COLO829 (cell line): ENCODE measurements at regions not wholly inside any gene's neighbourhood (a gene's known extent, or its start where the extent isn't known, plus 50 kb on each side); places are given as distances from the start of the nearest gene placed in this dataset.
A peak's percentile ranks its signal among the peaks of the same experiment; 100 is the strongest.

Experiments used
- DNase-seq: peaks from one replicate; pipeline ENCODE4 v3.0.0; 2012; ENCODE audit warnings: low spot score

GRCh38 chr6:3526962-3527650 is 70.3 kb upstream of the SLC22A23 start:
- no peak for DNase-seq

- DNase-seq, result no peak
Measured at GRCh38 chr6:3525915-3526314, 69.1 kb upstream of the SLC22A23 start.

DNA sequence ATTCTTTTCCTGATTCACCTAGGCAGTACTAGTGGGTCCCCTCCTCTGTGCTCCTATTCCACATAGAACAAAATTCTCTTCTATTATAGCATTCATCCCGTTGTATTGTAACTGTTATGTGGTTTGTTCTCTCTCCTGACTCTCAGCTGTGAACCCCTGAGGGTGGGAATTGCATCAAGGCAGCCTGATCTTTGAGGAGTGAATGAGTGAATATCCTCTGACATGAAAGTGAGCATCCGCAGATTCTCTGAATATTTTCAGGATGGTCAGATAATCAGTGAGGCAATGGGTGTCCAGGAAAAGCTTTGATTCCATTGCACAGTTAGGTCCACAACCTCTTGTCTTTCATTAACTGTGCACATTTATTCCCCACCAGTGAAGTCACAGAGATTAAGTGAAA is 67.6 kb upstream of the SLC22A23 start:
- DNase-seq, result no peak

- no peak for DNase-seq
Measured at GRCh38 chr6:3523966-3524365, 67.1 kb upstream of the SLC22A23 start.

GRCh38 chr6:3523271-3523670 is 66.4 kb upstream of the SLC22A23 start:
- no peak for DNase-seq

DNA sequence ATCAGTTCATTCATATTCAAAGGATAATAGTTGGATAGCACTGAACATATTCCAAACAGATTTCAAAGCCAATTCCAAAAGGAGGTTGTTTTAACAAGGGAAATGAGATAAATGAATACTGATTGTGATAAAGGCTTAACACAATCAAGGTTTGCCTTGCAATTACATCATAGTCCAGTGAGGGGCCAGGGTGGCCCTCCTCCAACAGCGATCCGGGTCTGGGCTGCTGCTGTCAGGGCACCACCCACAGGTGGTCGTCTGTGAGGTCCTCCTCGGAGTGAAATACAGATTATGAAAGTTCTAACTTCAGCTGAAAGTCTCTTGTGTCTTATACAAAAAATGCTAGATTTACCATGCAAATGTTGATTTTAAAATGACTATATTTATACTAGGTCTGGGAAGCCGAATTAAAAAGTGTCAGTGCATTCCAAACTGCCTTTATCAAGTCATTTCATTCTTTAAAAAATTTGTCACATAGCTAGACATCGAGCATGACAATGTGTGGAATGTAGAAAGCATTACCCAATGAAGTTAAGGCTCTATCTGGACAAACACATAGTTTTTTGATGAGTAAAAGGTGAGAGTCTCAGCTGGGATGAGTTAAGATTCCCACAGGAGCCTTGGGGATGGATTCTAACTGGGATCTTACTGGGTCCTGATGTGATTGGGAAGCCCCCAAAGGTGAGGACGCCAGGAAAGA is 65.9 kb upstream of the SLC22A23 start:
- no peak for DNase-seq

DNA sequence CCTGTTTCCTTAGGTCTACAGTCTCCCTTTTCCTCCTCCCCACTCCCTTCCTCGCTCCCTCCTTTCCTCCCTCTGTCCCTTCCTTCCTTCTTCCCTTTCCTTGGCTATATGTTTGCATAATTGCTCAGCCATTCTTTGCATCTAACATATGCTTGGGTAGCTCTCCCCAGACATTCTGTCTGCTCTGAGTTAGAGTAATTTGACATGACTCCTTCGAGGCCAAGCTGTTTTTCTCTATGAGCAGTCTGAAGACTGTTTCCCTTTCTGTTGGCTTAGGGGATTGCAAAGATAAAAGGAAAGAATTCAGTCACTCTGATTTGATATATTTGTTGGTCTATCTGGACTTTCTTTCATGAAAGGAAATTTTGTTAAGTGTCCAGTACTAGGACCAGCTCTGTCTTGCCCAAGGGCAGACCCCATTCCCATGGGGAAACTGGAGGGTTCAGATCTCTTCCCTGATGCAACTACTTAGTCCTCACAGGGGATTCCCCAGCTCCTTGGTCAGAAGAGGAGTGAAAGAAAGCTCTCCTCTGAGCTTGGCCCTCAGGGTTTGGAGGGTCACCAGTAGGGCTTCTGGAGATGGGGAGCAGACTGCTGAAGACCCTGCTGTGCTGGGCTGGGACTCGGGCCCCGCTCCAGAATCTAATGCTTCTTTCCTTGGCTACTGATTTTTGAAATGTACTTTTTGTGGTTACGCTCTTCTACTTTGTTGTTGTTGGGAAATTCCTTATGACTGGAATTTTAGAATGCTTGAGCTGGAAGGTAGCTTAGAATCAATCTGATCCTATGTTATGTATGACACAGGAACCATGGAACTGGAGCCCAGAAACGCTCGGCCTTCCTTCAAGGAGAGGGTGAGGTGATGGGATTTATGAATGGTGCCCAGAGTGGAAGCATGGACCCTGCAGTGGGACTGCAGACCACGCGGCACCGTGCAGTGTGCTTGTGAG is 63.7 kb upstream of the SLC22A23 start:
- DNase-seq, result peak; percentile 66

GRCh38 chr6:3518356-3519190 is 61.7 kb upstream of the SLC22A23 start:
- DNase-seq, result no peak

- DNase-seq, result no peak
Measured at GRCh38 chr6:3517350-3517749, 60.5 kb upstream of the SLC22A23 start.

DNA sequence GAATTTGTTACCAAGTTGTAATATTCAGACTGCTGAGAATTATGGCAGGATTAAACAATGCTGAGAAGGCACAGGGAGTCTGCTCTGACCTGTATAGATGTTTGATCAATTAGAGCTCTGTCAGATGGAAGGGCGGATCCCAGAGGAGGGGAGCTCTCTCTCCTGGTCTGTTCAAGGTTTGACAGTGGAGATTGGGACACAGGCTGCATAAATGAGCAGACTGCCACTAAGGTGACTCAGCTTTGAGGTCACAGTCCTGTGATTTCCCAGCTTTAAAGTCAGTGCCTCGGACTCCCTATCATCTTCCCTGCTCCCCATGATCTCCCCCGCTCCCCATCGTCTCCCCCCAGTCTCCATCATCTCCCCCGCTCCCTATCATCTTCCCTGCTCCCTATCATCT is 59.2 kb upstream of the SLC22A23 start:
- no peak for DNase-seq

DNA sequence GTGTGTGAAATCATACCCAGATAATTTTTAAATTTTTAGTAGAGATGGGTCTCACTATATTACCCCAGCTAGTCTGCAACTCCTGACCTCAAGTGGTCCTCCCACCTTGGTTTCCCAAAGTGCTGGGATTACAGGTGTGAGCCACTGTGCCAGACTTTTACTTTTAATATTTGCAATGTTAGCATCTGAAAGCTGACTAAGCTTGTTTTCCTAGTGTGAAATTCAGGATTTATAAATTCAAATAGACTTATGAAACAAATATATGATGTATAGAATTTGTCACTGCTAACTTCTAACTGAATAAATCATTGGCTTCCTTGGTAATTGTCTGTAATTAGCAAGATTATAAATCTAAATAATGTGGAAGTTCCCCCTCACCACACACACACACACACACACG is 58.8 kb upstream of the SLC22A23 start:
- DNase-seq, result no peak

DNA sequence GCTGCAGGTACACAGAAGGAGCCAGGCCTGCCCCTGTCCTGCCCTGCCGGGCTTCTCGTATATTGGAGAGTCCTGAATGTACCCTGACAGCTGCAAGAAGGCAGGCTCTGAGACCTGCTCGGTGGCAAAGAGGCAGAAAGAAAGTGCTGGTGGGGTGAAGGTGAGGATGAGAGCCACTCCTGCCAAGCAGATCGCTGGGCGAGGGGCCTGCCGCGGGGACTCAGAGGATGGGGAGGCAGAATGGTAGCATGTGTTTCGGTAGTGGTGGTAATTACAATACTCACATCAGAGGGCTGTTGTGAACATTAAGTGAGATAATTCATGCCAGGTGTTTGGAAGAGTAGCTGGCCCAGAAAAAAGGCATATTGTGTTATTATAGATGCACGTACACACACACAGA is 56.6 kb upstream of the SLC22A23 start:
- no peak for DNase-seq

GRCh38 chr6:3512832-3513231 is 56.0 kb upstream of the SLC22A23 start:
- no peak for DNase-seq

GRCh38 chr6:3510617-3511016 is 53.8 kb upstream of the SLC22A23 start:
- no peak for DNase-seq

- DNase-seq, result no peak
Measured at GRCh38 chr6:3510178-3510577, 53.3 kb upstream of the SLC22A23 start.

DNA sequence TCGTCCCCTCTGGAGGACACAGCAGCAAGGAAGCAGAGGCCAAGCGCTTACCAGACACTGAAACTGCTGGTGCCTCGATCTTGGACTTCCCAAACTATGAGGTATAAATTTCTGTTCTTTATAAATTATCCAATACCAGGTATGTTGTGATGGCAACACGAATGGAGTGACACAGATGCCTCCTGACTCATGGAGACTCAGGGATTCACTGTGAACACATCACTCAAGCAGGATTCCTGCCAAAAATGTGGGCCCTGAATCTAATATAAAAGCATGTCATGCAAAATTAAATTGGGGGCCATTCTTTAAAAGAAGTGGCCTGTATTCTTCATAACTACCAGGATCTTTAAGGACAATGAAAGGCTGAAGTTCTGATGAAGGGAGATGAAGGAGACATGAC is 52.5 kb upstream of the SLC22A23 start:
- DNase-seq, result no peak

DNA sequence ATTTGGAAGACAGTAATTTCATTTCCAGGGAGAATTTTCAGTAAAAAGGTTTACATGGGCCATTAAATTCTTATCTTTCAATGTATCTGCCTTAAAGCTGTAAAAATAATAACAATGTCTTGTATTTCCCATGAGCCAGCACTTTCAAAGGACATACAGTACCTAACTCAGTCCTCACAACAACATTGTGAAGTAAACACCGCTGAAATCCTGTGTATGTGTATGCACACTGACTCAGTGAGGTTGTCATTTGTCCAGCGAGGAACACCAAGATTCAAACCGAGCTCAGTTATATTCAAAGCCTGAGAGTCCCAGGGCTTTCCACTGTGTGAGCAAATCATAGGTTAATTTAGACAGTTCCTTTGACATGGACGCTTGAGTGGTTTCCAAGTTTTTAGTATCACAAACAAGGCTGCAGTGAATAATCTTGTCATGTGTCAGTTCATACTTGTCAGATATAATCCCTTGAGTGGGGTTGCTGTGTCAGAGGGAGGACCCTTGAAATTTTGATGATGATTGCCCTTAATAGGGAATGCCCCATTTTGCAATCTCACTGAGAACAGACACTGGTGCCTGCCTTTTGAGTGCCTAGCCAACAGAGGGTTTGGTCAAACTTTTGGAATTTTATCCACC is 50.0 kb upstream of the SLC22A23 start:
- no peak for DNase-seq
